Epidermal melanocyte (primary cell): ENCODE measurements at regions not wholly inside any gene's neighbourhood (a gene's known extent, or its start where the extent isn't known, plus 50 kb on each side); places are given as distances from the start of the nearest gene placed in this dataset.

Experiments used
- DNase-seq: peaks from one replicate; pipeline ENCODE4 v3.0.0; 2011; ENCODE audit warnings: low spot score; ENCODE audit not compliant: insufficient read length

- DNase-seq, result no peak
Measured at GRCh38 chr19:27911122-27911898, 1301.6 kb downstream of the UQCRFS1 start.

- DNase-seq, result no peak
Measured at GRCh38 chr19:27909861-27910260, 1303.1 kb downstream of the UQCRFS1 start.

GRCh38 chr19:27909185-27909840 is 1303.6 kb downstream of the UQCRFS1 start:
- DNase-seq, result no peak

GRCh38 chr19:27906081-27906480 is 1306.9 kb downstream of the UQCRFS1 start:
- DNase-seq, result peak; percentile 86

- DNase-seq, result no peak
Measured at GRCh38 chr19:27905074-27905473, 1307.9 kb downstream of the UQCRFS1 start.

GRCh38 chr19:27901078-27901477 is 1311.9 kb downstream of the UQCRFS1 start:
- no peak for DNase-seq

GRCh38 chr19:27896091-27896490 is 1316.9 kb downstream of the UQCRFS1 start:
- no peak for DNase-seq

- DNase-seq, result no peak
Measured at GRCh38 chr19:27894906-27895754, 1317.8 kb downstream of the UQCRFS1 start.

- DNase-seq, result no peak
Measured at GRCh38 chr19:27892500-27892899, 1320.5 kb downstream of the UQCRFS1 start.

GRCh38 chr19:27891411-27891810 is 1321.5 kb downstream of the UQCRFS1 start:
- no peak for DNase-seq

GRCh38 chr19:27890696-27891095 is 1322.3 kb downstream of the UQCRFS1 start:
- no peak for DNase-seq

GRCh38 chr19:27890206-27890605 is 1322.7 kb downstream of the UQCRFS1 start:
- DNase-seq, result no peak

- no peak for DNase-seq
Measured at GRCh38 chr19:27889156-27889555, 1323.8 kb downstream of the UQCRFS1 start.

GRCh38 chr19:27887946-27888345 is 1325.0 kb downstream of the UQCRFS1 start:
- DNase-seq, result no peak

- no peak for DNase-seq
Measured at GRCh38 chr19:27885359-27885758, 1327.6 kb downstream of the UQCRFS1 start.

- peak; percentile 35 for DNase-seq
Measured at GRCh38 chr19:27884376-27884775, 1328.6 kb downstream of the UQCRFS1 start.

GRCh38 chr19:27881213-27881612 is 1331.7 kb downstream of the UQCRFS1 start:
- no peak for DNase-seq

GRCh38 chr19:27876976-27877512 is 1335.9 kb downstream of the UQCRFS1 start:
- no peak for DNase-seq

- DNase-seq, result no peak
Measured at GRCh38 chr19:27876489-27876888, 1336.5 kb downstream of the UQCRFS1 start.

GRCh38 chr19:27872370-27872769 is 1340.6 kb downstream of the UQCRFS1 start:
- DNase-seq, result no peak

GRCh38 chr19:27870293-27870692 is 1342.7 kb downstream of the UQCRFS1 start:
- no peak for DNase-seq

- no peak for DNase-seq
Measured at GRCh38 chr19:27868007-27868406, 1344.9 kb downstream of the UQCRFS1 start.
